ENCODE measurements at regions not wholly inside any gene's neighbourhood (a gene's known extent, or its start where the extent isn't known, plus 50 kb on each side); places are given as distances from the start of the nearest gene placed in this dataset.

DNA sequence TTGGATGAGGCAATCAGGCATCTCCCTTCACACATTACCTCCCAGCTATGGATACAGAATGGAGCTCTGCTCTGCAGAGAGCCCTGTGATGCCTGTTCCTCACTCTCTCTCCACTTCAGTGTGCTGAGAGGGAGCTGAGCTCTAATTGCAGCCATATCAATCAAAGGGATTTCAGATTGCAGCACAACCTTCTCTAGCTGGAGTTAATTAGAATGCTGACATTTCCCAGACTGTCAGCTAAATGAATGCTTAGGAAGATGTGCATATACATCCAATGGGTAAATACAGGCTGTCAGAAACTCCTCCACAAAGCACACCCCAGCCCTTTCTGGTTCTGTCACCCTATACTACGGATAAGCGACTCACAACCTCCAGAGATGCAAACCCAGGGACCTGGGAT is 402.6 kb downstream of the EIPR1 start:
- TF ChIP-seq, protein P1, sequence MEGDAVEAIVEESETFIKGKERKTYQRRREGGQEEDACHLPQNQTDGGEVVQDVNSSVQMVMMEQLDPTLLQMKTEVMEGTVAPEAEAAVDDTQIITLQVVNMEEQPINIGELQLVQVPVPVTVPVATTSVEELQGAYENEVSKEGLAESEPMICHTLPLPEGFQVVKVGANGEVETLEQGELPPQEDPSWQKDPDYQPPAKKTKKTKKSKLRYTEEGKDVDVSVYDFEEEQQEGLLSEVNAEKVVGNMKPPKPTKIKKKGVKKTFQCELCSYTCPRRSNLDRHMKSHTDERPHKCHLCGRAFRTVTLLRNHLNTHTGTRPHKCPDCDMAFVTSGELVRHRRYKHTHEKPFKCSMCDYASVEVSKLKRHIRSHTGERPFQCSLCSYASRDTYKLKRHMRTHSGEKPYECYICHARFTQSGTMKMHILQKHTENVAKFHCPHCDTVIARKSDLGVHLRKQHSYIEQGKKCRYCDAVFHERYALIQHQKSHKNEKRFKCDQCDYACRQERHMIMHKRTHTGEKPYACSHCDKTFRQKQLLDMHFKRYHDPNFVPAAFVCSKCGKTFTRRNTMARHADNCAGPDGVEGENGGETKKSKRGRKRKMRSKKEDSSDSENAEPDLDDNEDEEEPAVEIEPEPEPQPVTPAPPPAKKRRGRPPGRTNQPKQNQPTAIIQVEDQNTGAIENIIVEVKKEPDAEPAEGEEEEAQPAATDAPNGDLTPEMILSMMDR (IDR thresholded peaks at IDR 0.05), result no peak
- no peak for TF ChIP-seq POLR2A (IDR thresholded peaks at IDR 0.05)

Measured in lower leg skin (tissue), 3 donors.